ENCODE measurements at regions not wholly inside any gene's neighbourhood (a gene's known extent, or its start where the extent isn't known, plus 50 kb on each side); places are given as distances from the start of the nearest gene placed in this dataset.

- DNase-seq (ENCODE audit: low spot score): no peak
Observed at GRCh38 chrX:125791787-125792186, 374.3 kb downstream of the DCAF12L2 start.

GRCh38 chrX:125810856-125811255 lies 355.2 kb downstream of the DCAF12L2 start:
- no peak for DNase-seq (ENCODE audit: low spot score)

- DNase-seq (ENCODE audit: low spot score): no peak
Observed at GRCh38 chrX:125826080-125826479, 340.0 kb downstream of the DCAF12L2 start.

- no peak for DNase-seq (ENCODE audit: low spot score)
Observed at GRCh38 chrX:125826774-125827451, 339.2 kb downstream of the DCAF12L2 start.

- no peak for DNase-seq (ENCODE audit: low spot score)
Observed at GRCh38 chrX:125846271-125846670, 319.8 kb downstream of the DCAF12L2 start.

- no peak for DNase-seq (ENCODE audit: low spot score)
Observed at GRCh38 chrX:125850693-125851092, 315.4 kb downstream of the DCAF12L2 start.

GRCh38 chrX:125883169-125883568 lies 282.9 kb downstream of the DCAF12L2 start:
- no peak for DNase-seq (ENCODE audit: low spot score)

GRCh38 chrX:125894947-125895346 lies 271.1 kb downstream of the DCAF12L2 start:
- no peak for DNase-seq (ENCODE audit: low spot score)

GRCh38 chrX:125895518-125895917 lies 270.6 kb downstream of the DCAF12L2 start:
- DNase-seq (ENCODE audit: low spot score): no peak

- DNase-seq (ENCODE audit: low spot score): no peak
Observed at GRCh38 chrX:125926295-125926694, 239.8 kb downstream of the DCAF12L2 start.

GRCh38 chrX:125940985-125941384 lies 225.1 kb downstream of the DCAF12L2 start:
- DNase-seq (ENCODE audit: low spot score): no peak

GRCh38 chrX:125947501-125947900 lies 218.6 kb downstream of the DCAF12L2 start:
- no peak for DNase-seq (ENCODE audit: low spot score)

- DNase-seq (ENCODE audit: low spot score): no peak
Observed at GRCh38 chrX:125952973-125953372, 213.1 kb downstream of the DCAF12L2 start.

- DNase-seq (ENCODE audit: low spot score): no peak
Observed at GRCh38 chrX:125953814-125954213, 212.3 kb downstream of the DCAF12L2 start.

- DNase-seq (ENCODE audit: low spot score): no peak
Observed at GRCh38 chrX:125954236-125954635, 211.9 kb downstream of the DCAF12L2 start.

GRCh38 chrX:125977851-125978250 lies 188.2 kb downstream of the DCAF12L2 start:
- DNase-seq (ENCODE audit: low spot score): no peak

GRCh38 chrX:125998432-125998831 lies 167.7 kb downstream of the DCAF12L2 start:
- DNase-seq (ENCODE audit: low spot score): no peak

- DNase-seq (ENCODE audit: low spot score): no peak
Observed at GRCh38 chrX:126027229-126027628, 138.9 kb downstream of the DCAF12L2 start.

- no peak for DNase-seq (ENCODE audit: low spot score)
Observed at GRCh38 chrX:126030021-126030420, 136.1 kb downstream of the DCAF12L2 start.

GRCh38 chrX:126063984-126064383 lies 102.1 kb downstream of the DCAF12L2 start:
- no peak for DNase-seq (ENCODE audit: low spot score)

- no peak for DNase-seq (ENCODE audit: low spot score)
Observed at GRCh38 chrX:126064901-126065541, 101.1 kb downstream of the DCAF12L2 start.

GRCh38 chrX:126065901-126066660 lies 100.0 kb downstream of the DCAF12L2 start:
- DNase-seq (ENCODE audit: low spot score): no peak
